ENCODE measurements at regions not wholly inside any gene's neighbourhood (a gene's known extent, or its start where the extent isn't known, plus 50 kb on each side); places are given as distances from the start of the nearest gene placed in this dataset.
"Not testable (repeated sequence)": the region's sequence is repeated elsewhere in the genome, so short reads cannot be mapped to it uniquely, and the experiment has no call there.

DNA sequence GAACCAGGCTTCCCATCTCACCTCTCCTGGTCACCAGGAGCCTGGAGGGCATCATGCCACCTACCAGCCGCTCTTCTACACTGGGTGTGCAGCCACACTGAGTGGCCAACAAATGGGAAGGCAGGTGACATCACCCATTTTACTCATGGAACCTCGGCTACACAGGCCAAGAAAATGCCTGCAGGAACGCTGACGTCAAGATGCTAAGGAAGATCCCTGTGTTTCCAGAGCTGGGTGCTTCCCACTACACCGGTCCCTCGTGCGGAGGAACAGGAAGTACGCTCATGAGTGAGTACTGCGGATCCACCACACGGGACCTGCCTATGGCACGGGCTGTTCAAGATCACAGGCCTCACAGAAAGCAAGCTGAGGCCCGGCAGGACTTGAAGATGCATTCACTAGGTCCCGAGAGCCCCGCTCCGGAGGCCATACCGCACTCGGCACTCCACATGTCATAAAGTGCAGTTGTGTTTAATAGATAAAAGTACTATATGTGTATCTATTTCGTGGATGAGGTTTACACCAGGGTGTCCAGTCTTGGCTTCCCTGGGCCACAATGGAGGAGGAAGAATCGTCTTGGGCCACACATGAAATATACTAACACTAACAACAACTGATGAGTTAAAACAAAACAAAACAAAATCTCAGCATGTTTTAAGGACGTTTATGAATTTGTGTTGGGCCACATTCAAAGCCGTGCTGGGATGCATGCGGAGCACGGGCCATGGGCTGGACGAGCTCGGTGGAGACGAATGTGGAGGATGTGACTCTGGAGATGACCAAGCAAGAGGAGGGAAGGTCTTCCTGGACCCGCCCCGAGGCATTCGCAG is 257.9 kb downstream of the THBS2 start:
- intact Hi-C loops (cut with DNase I): no loop called here
- DNase-seq: no peak

DNA sequence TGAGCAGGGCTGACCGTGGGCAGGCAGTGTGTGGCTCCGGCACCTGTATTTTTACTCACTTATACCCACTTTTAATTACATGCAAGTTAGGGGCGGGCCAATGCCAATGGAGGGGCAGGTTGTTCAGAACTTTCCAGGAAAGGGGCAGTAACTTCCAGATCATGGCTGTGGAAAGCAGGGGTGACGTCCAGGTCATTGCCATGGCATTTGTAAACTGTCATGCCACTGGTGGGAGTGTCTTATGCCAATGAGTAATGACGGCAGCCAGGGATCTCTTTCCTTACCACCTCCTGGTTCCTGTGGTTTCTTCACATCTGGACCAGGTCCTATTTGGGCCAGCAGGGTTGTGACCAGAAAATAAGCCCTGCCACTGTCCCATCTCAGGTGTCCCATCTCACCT is 258.7 kb downstream of the THBS2 start:
- intact Hi-C loops (cut with DNase I): no loop called here
- no peak for DNase-seq

DNA sequence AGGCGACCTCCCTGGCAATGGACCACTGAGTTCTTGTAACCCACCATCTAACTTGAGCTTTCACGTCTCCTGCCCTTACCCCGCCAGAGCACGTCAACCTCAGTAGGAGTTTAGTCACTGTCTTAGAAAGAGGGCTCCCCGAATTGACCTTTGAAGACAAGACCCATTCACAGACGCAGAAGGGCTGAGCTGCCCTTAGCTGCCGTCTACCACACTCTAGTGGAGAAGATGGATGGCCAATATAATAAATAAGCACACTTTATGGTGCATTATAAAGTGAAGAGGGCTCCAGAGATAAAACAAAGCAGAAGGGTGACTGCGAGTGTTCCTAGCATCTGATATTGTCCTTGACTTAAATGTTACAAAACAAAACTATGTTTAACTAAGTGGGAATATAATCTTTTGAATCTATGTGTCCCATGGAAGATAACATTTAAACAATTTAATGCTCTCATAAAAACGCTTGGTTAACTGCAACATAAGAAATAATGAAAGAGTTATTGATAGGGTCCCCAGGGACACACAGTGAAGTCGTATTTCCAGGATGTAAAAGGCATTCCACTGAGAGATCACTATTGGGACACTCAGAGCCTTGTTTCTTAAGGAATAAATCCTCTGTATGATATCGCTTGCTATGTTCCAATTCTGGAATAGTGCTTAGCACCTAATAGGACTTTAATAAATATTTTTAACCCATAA is 261.1 kb downstream of the THBS2 start:
- DNase-seq: no peak
- intact Hi-C loops (cut with DNase I): no loop called here

- intact Hi-C loops (cut with DNase I); DNase-seq: not testable (repeated sequence)
Measured at GRCh38 chr6:168991695-168992094, 262.0 kb downstream of the THBS2 start.

- no peak for DNase-seq
- intact Hi-C loops (cut with DNase I): no loop called here
Measured at GRCh38 chr6:168990019-168990751, 263.5 kb downstream of the THBS2 start.

DNA sequence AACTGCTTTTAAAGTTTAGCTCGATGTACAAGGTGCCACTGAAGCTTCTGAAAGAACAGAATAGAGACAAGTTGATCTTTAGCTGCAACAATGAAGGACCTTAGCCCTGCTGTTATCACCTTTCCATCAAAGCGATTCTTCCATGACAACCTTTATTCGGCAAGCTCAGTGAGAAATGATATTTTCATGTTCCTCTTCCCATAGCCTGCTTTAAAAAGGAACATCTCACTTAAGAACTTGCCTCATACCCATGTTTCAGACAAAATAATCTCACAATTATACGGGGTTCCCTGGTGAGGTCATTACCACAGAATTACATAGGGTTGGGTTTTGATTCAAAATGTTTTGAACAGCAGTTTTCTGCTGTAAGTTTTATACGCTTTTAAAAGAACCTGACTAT is 264.2 kb downstream of the THBS2 start:
- intact Hi-C loops (cut with DNase I): no loop called here
- no peak for DNase-seq

GRCh38 chr6:168988801-168989200 is 264.8 kb downstream of the THBS2 start:
- intact Hi-C loops (cut with DNase I): no loop called here
- peak in 1 of 42 donors; percentile 6 for DNase-seq

DNA sequence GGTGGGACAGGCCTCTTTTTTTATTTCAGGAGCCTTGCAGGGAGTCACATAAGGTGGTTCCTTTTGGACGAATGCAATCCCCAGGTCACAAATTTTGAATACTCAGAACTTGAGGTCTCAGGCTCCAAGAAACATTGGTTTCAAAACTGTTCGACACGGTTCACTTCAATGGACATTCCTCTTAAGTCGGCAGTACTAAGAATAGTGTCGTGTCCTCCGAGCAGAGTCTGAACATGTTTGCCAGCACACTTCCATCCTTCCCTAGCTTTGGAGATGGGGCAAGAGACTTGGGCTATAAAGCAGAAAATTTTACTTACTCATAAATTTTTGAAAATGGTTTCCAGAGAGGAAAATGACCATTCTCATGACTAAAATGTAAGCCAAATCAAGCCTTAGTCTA is 265.4 kb downstream of the THBS2 start:
- DNase-seq: no peak
- intact Hi-C loops (cut with DNase I): no loop called here

GRCh38 chr6:168985705-168986104 is 267.9 kb downstream of the THBS2 start:
- intact Hi-C loops (cut with DNase I): no loop called here
- no peak for DNase-seq

GRCh38 chr6:168983925-168984324 is 269.7 kb downstream of the THBS2 start:
- DNase-seq: no peak
- intact Hi-C loops (cut with DNase I): no loop called here

GRCh38 chr6:168981187-168981586 is 272.5 kb downstream of the THBS2 start:
- no peak for DNase-seq
- intact Hi-C loops (cut with DNase I): no loop called here

DNA sequence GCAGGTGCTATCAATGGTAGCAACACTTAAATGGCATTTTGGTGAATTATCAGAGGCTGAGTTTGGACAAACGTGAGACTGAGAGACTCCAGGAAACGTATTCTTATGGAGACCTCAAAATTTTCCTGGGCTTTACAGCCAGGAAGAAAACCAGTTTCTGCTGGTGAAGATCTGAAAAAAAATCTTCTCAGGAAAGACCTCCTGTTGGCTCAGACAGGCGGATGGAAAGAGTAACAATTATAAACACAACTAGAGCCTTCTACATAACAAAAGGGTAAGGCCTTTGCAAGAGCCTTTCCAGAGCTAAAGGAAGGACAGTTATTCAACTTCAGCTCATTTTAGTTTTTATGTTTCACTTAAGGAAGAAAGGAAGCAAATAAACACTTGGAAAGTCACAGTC is 274.4 kb downstream of the THBS2 start:
- DNase-seq: no peak
- intact Hi-C loops (cut with DNase I): no loop called here

DNA sequence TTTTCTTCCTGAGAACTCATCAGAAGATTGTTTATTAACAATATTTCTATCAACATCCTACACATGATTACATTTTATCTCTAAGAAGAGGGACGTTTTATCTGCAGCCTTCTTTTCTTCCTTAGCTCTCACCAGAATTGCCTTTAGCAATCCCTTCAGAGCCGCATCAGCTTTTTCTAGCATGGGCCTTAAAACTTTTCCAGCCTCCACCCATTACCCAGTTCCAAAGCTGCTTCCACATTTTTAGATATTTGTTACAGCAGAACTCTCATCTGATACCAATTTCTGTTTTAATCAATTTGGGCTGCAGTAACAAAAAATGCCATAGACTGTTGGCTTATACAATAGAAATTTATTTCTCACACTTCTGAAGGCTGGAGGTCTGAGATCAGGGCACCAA is 281.5 kb downstream of the THBS2 start:
- no peak for DNase-seq
- intact Hi-C loops (cut with DNase I): no loop called here

- no peak for DNase-seq
- intact Hi-C loops (cut with DNase I): no loop called here
Measured at GRCh38 chr6:168971549-168971948, 282.1 kb downstream of the THBS2 start.

- intact Hi-C loops (cut with DNase I): no loop called here
Measured at GRCh38 chr6:168968801-168969200, 284.8 kb downstream of the THBS2 start.

DNA sequence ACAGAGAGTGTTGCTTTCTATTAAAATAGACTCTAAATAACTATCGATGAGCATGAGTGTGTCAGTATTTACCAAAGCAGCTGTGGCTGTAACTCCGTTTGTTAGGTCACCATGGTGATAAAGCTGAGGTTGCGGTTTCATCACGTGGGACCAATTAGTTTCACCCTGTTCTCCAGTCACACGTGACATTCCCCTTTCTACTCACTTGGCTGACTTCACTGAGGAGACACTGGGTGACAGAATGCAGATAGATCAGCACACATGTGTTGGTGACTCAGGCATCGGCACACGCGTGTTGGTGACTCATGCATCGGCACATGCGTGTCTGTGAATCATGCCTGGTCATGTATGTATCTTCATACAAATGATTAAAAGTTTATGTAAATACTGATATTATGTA is 285.4 kb downstream of the THBS2 start:
- DNase-seq: no peak
- intact Hi-C loops (cut with DNase I): no loop called here

More at GRCh38 chr6:168968801-168969200, 284.8 kb downstream of the THBS2 start:
- no peak for DNase-seq

DNA sequence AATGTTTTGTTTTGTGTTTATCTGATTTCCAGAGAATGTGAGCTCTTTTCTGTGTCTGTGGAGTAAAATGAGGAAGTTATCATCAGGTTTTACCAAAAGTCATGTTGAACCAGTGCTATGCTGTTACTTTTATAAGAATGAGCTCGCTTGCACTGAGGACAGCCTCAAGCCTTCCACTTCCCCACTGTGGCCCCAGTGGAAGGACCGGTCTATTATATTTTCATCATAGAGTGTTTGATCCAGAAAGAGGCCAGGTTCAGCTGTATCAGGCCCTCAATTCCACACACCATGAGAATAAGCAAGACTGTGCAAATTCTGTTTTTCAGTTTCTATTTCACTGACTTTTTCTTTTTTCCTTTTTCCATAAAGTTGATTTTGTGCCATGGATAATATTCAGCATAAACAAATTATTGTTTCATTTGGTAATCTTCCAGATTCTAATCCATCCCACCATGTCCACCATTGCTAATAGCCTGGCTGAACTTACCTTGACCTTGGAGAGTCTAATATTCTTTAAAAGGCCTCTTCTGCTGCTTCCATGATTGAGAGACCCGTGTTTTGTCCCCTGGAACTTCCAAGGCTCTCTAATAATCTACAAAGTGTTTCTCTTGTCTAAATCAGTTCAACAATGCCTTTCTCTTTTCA is 286.2 kb downstream of the THBS2 start:
- intact Hi-C loops (cut with DNase I): no loop called here

DNA sequence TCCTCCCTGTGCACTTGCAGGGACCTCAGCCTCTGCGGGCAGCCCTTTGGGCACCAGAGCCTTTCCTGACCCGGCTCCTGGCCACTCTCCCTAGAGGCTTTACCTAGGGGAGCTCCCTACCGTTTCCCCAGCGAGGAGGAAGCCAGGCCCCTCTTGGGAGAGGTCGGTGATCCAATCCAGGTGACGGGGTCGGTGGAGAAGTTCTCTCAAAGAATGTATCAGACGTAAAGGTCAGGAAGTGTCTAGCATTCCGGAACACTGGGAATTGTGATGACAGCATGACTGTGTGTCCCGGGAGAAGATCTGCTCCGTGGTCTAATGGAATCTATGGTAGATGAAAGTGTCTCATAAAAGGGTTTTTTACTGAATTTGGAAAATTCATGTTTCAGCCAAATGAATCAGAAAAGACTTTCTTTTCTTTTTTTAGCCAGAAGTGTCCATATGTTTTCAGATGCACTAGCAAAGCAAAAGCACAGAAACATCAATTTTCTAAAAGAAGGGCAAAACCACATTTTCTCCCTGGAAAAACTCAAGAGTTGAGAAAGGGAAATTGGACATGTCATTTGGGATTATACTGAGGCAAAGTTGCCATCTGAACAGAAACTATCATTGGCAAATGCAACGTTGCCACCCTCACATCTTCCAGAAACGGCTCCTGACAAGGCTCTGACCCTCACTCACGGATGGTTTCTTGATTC is 289.4 kb downstream of the THBS2 start:
- DNase-seq: no peak
- intact Hi-C loops (cut with DNase I): no loop called here

More for the DNA sequence above, 286.2 kb downstream of the THBS2 start:
- DNase-seq: no peak

DNA sequence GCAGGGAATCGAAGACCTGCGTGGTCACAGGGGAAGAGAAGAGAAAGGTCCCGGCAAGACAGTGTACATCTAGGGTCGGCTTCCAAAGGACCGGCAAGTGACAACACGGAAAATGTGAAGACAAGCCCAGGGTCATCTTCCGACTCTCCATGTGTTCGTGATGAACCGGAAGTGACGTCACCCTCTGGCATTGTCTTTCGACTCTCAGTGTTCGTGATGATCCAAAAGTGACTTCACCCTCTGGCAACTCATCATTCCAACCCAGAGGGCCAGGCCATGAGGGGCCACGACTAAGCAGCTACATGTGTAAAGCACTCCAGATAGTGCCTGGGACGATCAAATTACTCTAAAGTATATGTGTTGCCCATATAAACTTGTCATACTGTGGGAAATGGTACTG is 290.8 kb downstream of the THBS2 start:
- intact Hi-C loops (cut with DNase I): no loop called here
- peak in 4 of 42 donors; percentile 15 to 62 (median 16) for DNase-seq
